K562 (cell line): ENCODE measurements at regions not wholly inside any gene's neighbourhood (a gene's known extent, or its start where the extent isn't known, plus 50 kb on each side); places are given as distances from the start of the nearest gene placed in this dataset.

Experiments used
- ATAC-seq: fragments of 200-7000 bp; cut with Tn5 transposase; 3 replicates; pipeline ENCODE4 v1.9.1; 2020; ENCODE audit warnings: moderate library complexity
- BruUV-seq: library from RNA; stranded (reverse); fragments of 400-500 nt; replicated peaks from 2 replicates; lab custom pipeline; 2021; lab: Mats Ljungman, UMichigan
- CTCF ChIA-PET: fragments of 300-600 bp; formaldehyde crosslinking; extraction: SDS; loops from one replicate; lab custom pipeline; 2021; ENCODE audit warnings: low intra/inter-chr PET ratio; lab: Yijun Ruan, JAX
- POLR2A ChIA-PET: fragments of 300-600, 350-650 bp; sonication (Branson Sonifier 250); formaldehyde crosslinking; extraction: SDS; loops from one replicate; lab custom pipeline; 2021; ENCODE audit warnings: antibody characterized with exemption, inconsistent platforms; lab: Yijun Ruan, JAX
- DNase-seq, 4 experiments: peaks; one replicate each; pipeline versions ENCODE4 v3.0.0 to v3.0.0-alpha.2; 2011 to 2018; ENCODE audit warnings: low spot score in 3 of 4, mixed read lengths in 3 of 4; ENCODE audit errors: extremely low read depth in 1 of 4
- FAIRE-seq: peaks from 2 replicates; lab custom pipeline; 2011; peaks lifted over from hg19 to GRCh38; lab: Jason Lieb, UNC
- H2AFZ ChIP-seq: 2 replicates; pipeline ENCODE4 v1.6.0; 2011; ENCODE audit warnings: low read depth, low read length, control low read depth, inconsistent platforms
- H3K27ac ChIP-seq: fragments of 200-600 bp; 3 replicates; pipeline ENCODE4 v1.8.0; 2011; ENCODE audit warnings: low read depth, mild to moderate bottlenecking, control low read depth, inconsistent platforms, low read length, moderate library complexity, mixed read lengths; ENCODE audit errors: extremely low read depth
- H3K27me3 ChIP-seq, 2 experiments: fragments of 300-600 bp in 1 of 2; 2 replicates in 1 of 2; 3 replicates in 1 of 2; pipeline versions ENCODE4 v1.6.0 to v1.8.0; 2011; ENCODE audit warnings: inconsistent platforms in 2 of 2, low read length in 2 of 2, mild to moderate bottlenecking in 1 of 2, mixed read lengths in 1 of 2, moderate library complexity in 1 of 2; ENCODE audit not compliant: control insufficient read depth in 2 of 2, insufficient read depth in 2 of 2
- H3K36me3 ChIP-seq: fragments of 300-600 bp; 3 replicates; pipeline ENCODE4 v1.8.0; 2011; ENCODE audit warnings: mild to moderate bottlenecking, low read length, inconsistent platforms; ENCODE audit not compliant: control insufficient read depth, insufficient read depth
- H3K4me1 ChIP-seq, 2 experiments: fragments of 200-600 bp in 1 of 2; replicated peaks in 1 of 2; 2 replicates in 1 of 2; 3 replicates in 1 of 2; pipeline versions ENCODE4 v1.5.1 to v1.8.0; 2011; ENCODE audit warnings: inconsistent platforms in 2 of 2, low read length in 2 of 2, mild to moderate bottlenecking in 1 of 2, mixed read lengths in 1 of 2, moderate library complexity in 1 of 2; ENCODE audit not compliant: control insufficient read depth in 2 of 2, insufficient read depth in 2 of 2
- H3K4me2 ChIP-seq: 2 replicates; pipeline ENCODE4 v1.6.1; 2011; ENCODE audit warnings: low read length, control low read depth, inconsistent platforms, mixed read lengths; ENCODE audit not compliant: insufficient read depth
- H3K4me3 ChIP-seq: fragments of 200-600 bp; sonication (generic), shearing (Covaris generic); 2 replicates; pipeline ENCODE4 v1.5.1; 2016; ENCODE audit warnings: control low read depth, inconsistent platforms
- H3K79me2 ChIP-seq: fragments of 200-600 bp; 3 replicates; pipeline ENCODE4 v1.8.0; 2011; ENCODE audit warnings: low read length, inconsistent platforms; ENCODE audit not compliant: control insufficient read depth, insufficient read depth
- H3K9ac ChIP-seq, 2 experiments: 2 replicates each; pipeline versions ENCODE4 v1.6.0 to v1.6.1; 2011; ENCODE audit warnings: low read depth in 2 of 2, low read length in 2 of 2, control low read depth in 1 of 2, inconsistent platforms in 1 of 2, mild to moderate bottlenecking in 1 of 2, mixed read lengths in 1 of 2; ENCODE audit not compliant: insufficient read depth in 1 of 2
- H3K9me1 ChIP-seq: one replicate; pipeline ENCODE4 v1.6.0; 2011; ENCODE audit warnings: inconsistent platforms, mild to moderate bottlenecking, low read length, moderate library complexity; ENCODE audit not compliant: control insufficient read depth, insufficient read depth
- H3K9me3 ChIP-seq: replicated peaks from 2 replicates; pipeline ENCODE4 v1.5.1; 2011; ENCODE audit warnings: low read depth, low read length, inconsistent platforms; ENCODE audit not compliant: control insufficient read depth, insufficient read depth
- H4K20me1 ChIP-seq: replicated peaks from 2 replicates; pipeline ENCODE4 v1.6.1; 2011; ENCODE audit warnings: low read length, inconsistent platforms, mixed read lengths; ENCODE audit not compliant: control insufficient read depth, insufficient read depth
- CCAR2 ChIP-seq: fragments of 200-400 bp; formaldehyde crosslinking; IDR thresholded peaks from 2 replicates; pipeline ENCODE4 v1.6.1; 2017; ENCODE audit warnings: mild to moderate bottlenecking, low read depth, low read length
- ZKSCAN8 ChIP-seq: fragments of 200-800 bp; sonication (Bioruptor generic); IDR thresholded peaks from 2 replicates; pipeline ENCODE4 v1.6.1; 2016; ENCODE audit warnings: missing genetic modification characterization, missing compliant biosample characterization
- WGBS: fragments of 100-300 bp; shearing (Covaris generic); methylation state at CpG from one replicate; pipeline ENCODE4 v1.1.6; 2016; ENCODE audit warnings: low coverage, mixed read lengths; ENCODE audit not compliant: insufficient coverage; ENCODE audit errors: missing lambda C conversion rate; 5-methylcytosine and 5-hydroxymethylcytosine counted together
- in situ Hi-C: fragments of 300-500 bp; cut with MboI; formaldehyde crosslinking; loops from 4 replicates; pipeline ENCODE4 v1.15.0; 2018; ENCODE audit warnings: inconsistent platforms, mixed read lengths
- intact Hi-C: fragments of 100-400 bp; cut with micrococcal nuclease; formaldehyde crosslinking; loops from 2 replicates; pipeline ENCODE4 v1.14.2; 2022
- TF ChIP-seq, protein P1 (sequence below), 2 experiments: fragments of 450-650 bp in 1 of 2; sonication (generic) in 1 of 2; formaldehyde crosslinking in 1 of 2; IDR thresholded peaks; 2 replicates each; pipeline versions ENCODE4 v1.7.1 to v1.9.0; 2016 to 2022; ENCODE audit warnings: inconsistent platforms in 1 of 2, mild to moderate bottlenecking in 1 of 2, missing genetic modification reagents in 1 of 2

DNA sequence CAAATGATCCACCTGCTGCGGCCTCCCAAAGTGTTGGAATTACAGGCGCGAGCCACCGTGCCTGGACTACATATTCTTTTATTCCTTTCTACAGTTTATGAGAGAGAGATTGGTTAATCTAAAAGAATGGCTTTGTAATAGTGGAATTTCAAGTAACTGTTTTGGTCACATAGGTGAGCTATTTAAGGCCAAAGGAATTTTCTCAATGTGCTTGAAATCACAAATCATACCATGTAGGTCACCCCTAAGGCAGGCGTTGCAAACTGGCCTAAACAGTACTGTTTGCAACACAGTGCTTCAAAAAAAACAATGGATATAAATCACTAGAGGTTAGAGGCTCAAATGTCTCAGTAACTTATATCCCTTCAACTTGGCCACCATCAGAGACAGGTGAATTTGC lies 103.7 kb upstream of the PTPRR start:
- intact Hi-C loops = no loop called here
- no peak for DNase-seq
- H3K36me3 ChIP-seq = no peaks in the 10 kb centered on the region
- 0% methylated on average over 5 of the region's 5 CpGs for WGBS
- no peaks in the 10 kb centered on the region for H3K9me3 ChIP-seq
- in situ Hi-C loops = loop anchor here (25.0 kb wide), 2 partner anchors 287 to 437 kb away; no protein-coding TSS in a partner anchor
- H3K4me2 ChIP-seq = no peak overlapping the region
- H3K79me2 ChIP-seq = no peaks in the 10 kb centered on the region
- ATAC-seq = no peak
- BruUV-seq = no TSS peak
- no peaks in the 10 kb centered on the region for H3K4me1 ChIP-seq
- ChIA-PET POLR2A (no interaction called here), CTCF (no interaction called here)
- H3K4me3 ChIP-seq = no peak overlapping the region
- H3K27me3 ChIP-seq = peaks cover 0 to 4% of the 10 kb centered on the region in 2 experiments; a peak in 1 of 5 replicates
- no peaks in the 10 kb centered on the region for H3K9me1 ChIP-seq
- no peak for FAIRE-seq
- no peaks in the 10 kb centered on the region for H4K20me1 ChIP-seq
- no peak overlapping the region for H3K9ac ChIP-seq
- no peak overlapping the region for H2AFZ ChIP-seq
- TF ChIP-seq CCAR2 (no peak), ZKSCAN8 (no peak)
- TF ChIP-seq, protein P1, sequence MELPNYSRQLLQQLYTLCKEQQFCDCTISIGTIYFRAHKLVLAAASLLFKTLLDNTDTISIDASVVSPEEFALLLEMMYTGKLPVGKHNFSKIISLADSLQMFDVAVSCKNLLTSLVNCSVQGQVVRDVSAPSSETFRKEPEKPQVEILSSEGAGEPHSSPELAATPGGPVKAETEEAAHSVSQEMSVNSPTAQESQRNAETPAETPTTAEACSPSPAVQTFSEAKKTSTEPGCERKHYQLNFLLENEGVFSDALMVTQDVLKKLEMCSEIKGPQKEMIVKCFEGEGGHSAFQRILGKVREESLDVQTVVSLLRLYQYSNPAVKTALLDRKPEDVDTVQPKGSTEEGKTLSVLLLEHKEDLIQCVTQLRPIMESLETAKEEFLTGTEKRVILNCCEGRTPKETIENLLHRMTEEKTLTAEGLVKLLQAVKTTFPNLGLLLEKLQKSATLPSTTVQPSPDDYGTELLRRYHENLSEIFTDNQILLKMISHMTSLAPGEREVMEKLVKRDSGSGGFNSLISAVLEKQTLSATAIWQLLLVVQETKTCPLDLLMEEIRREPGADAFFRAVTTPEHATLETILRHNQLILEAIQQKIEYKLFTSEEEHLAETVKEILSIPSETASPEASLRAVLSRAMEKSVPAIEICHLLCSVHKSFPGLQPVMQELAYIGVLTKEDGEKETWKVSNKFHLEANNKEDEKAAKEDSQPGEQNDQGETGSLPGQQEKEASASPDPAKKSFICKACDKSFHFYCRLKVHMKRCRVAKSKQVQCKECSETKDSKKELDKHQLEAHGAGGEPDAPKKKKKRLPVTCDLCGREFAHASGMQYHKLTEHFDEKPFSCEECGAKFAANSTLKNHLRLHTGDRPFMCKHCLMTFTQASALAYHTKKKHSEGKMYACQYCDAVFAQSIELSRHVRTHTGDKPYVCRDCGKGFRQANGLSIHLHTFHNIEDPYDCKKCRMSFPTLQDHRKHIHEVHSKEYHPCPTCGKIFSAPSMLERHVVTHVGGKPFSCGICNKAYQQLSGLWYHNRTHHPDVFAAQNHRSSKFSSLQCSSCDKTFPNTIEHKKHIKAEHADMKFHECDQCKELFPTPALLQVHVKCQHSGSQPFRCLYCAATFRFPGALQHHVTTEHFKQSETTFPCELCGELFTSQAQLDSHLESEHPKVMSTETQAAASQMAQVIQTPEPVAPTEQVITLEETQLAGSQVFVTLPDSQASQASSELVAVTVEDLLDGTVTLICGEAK (IDR thresholded peaks at IDR 0.05) = no peak
- TF ChIP-seq, protein P1 (CRISPR knock-in tag; IDR thresholded peaks at IDR 0.05) = no peak
- no peak overlapping the region for H3K27ac ChIP-seq
